ENCODE measurements at regions not wholly inside any gene's neighbourhood (a gene's known extent, or its start where the extent isn't known, plus 50 kb on each side); places are given as distances from the start of the nearest gene placed in this dataset.

DNA sequence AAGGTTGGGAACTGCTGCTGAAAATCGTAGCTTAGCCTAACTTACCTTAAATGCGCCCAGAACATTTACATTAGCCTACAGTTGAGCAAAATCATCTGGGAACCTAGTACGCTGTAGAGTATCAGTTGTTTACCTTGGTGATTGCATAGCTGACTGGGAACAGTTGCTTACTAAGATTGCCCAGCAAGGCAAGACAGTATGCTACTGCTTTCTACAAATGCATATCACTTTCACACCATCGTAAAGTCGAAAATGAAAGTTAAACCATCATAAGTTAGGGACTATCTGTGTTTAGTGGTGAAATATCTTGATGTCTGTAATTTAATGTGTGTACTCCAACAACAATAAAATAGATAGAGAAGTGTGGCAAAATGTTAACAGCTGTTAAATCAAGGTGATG lies 1670.6 kb upstream of the PCDH20 start:
- Mint-ChIP-seq H3K9me3 (ENCODE audit: unreplicated experiment) (peaks cover 25% of the 10 kb centered on the region), H3K27me3 (ENCODE audit: unreplicated experiment) (no peaks in the 10 kb centered on the region), H3K27ac (ENCODE audit: unreplicated experiment) (no peak overlapping the region), H3K4me3 (ENCODE audit: unreplicated experiment) (no peak overlapping the region), H3K36me3 (ENCODE audit: unreplicated experiment) (no peaks in the 10 kb centered on the region), H3K4me1 (ENCODE audit: unreplicated experiment) (no peaks in the 10 kb centered on the region)
- TF ChIP-seq, protein P1, sequence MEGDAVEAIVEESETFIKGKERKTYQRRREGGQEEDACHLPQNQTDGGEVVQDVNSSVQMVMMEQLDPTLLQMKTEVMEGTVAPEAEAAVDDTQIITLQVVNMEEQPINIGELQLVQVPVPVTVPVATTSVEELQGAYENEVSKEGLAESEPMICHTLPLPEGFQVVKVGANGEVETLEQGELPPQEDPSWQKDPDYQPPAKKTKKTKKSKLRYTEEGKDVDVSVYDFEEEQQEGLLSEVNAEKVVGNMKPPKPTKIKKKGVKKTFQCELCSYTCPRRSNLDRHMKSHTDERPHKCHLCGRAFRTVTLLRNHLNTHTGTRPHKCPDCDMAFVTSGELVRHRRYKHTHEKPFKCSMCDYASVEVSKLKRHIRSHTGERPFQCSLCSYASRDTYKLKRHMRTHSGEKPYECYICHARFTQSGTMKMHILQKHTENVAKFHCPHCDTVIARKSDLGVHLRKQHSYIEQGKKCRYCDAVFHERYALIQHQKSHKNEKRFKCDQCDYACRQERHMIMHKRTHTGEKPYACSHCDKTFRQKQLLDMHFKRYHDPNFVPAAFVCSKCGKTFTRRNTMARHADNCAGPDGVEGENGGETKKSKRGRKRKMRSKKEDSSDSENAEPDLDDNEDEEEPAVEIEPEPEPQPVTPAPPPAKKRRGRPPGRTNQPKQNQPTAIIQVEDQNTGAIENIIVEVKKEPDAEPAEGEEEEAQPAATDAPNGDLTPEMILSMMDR (IDR thresholded peaks at IDR 0.05) = no peak
- DNase-seq (ENCODE audit: extremely low spot score, unreplicated experiment) = no peak

DNA sequence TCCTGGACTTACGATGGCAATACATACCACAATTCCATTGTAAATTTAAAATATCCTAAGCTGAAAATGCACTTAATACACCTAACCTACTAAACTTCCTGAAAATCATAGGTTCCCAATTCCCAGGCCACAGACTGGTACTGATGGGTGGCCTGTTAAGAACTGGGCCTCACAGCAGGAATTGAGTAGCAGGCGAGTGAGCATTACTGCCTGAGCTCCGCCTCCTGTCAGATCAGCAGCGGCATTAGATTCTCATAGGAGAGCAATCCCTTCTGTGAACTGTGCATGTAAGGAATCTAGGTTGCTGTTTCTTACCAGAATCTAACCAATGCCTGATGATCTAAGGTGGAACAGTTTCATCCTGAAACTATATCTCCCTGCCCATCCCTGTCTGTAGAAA lies 1670.2 kb upstream of the PCDH20 start:
- Mint-ChIP-seq H3K27ac (ENCODE audit: unreplicated experiment) (no peak overlapping the region), H3K9me3 (ENCODE audit: unreplicated experiment) (peaks cover 29% of the 10 kb centered on the region), H3K27me3 (ENCODE audit: unreplicated experiment) (no peaks in the 10 kb centered on the region), H3K36me3 (ENCODE audit: unreplicated experiment) (no peaks in the 10 kb centered on the region), H3K4me3 (ENCODE audit: unreplicated experiment) (no peak overlapping the region), H3K4me1 (ENCODE audit: unreplicated experiment) (no peaks in the 10 kb centered on the region)
- TF ChIP-seq, protein P1 (IDR thresholded peaks at IDR 0.05) = no peak
- DNase-seq (ENCODE audit: extremely low spot score, unreplicated experiment) = no peak

DNA sequence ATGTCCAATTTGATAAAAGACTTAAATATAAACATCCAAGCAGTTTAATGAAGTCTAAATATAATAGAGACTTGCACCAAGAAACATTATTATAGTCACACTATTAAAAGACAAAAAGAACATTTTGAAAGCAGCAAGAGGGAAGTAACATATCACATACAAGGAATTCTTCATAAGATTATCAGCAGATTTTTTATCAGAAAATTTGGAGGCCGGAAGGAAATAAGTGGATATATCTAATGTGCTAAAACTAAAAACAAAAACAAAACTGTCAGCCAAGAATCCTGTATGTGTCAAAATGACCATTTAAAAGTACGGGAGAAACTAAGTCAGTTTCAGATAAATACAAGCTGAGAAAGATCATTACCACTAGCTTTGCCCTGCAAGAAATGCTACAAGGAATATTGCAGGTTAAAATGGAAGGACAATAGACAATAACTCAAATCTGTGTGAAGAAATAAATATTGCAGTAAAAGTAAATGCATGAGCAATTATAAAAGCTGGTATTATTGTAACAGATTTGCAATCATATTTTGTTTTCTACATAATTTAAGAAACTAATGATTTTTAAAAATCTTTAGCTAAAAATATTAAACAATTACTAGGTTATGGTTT lies 1665.9 kb upstream of the PCDH20 start:
- no peaks in the 10 kb centered on the region for H3K27me3 Mint-ChIP-seq (ENCODE audit: unreplicated experiment)
- no peak for DNase-seq (ENCODE audit: extremely low spot score, unreplicated experiment)
- H3K36me3 Mint-ChIP-seq (ENCODE audit: unreplicated experiment) = no peaks in the 10 kb centered on the region
- H3K4me3 Mint-ChIP-seq (ENCODE audit: unreplicated experiment) = no peak overlapping the region
- no peaks in the 10 kb centered on the region for H3K4me1 Mint-ChIP-seq (ENCODE audit: unreplicated experiment)
- no peak overlapping the region for H3K27ac Mint-ChIP-seq (ENCODE audit: unreplicated experiment)
- TF ChIP-seq, protein P1 (IDR thresholded peaks at IDR 0.05) = no peak
- peaks cover 45% of the 10 kb centered on the region for H3K9me3 Mint-ChIP-seq (ENCODE audit: unreplicated experiment)

DNA sequence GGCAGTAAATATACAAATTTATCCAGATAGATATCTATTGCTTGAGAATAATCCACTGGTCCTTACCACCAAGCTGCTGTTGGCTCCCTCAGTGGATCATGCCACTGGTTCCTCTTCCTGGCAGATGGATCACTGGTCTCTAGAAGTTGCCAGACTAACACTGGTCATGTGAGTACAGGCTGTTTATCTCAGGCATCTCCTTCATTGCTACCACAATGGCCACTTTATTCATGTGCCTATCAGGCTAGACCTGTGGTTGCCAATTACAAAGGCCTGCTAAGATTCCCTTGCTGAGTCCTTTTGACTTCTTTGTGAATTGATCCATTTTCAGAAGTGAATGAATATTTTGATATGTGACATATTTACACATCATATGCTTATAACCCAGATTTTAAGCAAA lies 1659.5 kb upstream of the PCDH20 start:
- no peak for DNase-seq (ENCODE audit: extremely low spot score, unreplicated experiment)
- TF ChIP-seq, protein P1 (IDR thresholded peaks at IDR 0.05) = no peak
- Mint-ChIP-seq H3K4me1 (ENCODE audit: unreplicated experiment) (no peaks in the 10 kb centered on the region), H3K36me3 (ENCODE audit: unreplicated experiment) (no peaks in the 10 kb centered on the region), H3K9me3 (ENCODE audit: unreplicated experiment) (peaks cover 13% of the 10 kb centered on the region), H3K27ac (ENCODE audit: unreplicated experiment) (no peak overlapping the region), H3K27me3 (ENCODE audit: unreplicated experiment) (no peaks in the 10 kb centered on the region), H3K4me3 (ENCODE audit: unreplicated experiment) (no peak overlapping the region)

DNA sequence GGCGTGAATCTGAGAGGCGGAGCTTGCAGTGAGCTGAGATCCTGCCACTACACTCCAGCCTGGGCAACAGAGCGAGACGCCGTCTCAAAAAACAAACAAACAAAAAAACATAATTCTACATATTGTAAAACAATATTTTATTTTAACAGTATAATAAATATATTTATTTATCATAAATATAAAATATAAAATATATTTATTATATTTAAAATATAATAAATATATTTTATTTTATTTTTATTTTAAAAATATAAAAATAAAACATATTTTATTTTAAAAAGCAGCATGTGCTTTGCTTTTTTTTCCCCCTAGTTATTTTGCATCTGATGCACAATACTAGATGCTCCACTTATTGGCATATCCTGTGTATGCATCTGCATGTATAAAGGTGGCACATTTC lies 1634.6 kb upstream of the PCDH20 start:
- no peaks in the 10 kb centered on the region for H3K36me3 Mint-ChIP-seq (ENCODE audit: unreplicated experiment)
- peaks cover 21% of the 10 kb centered on the region for H3K9me3 Mint-ChIP-seq (ENCODE audit: unreplicated experiment)
- no peak overlapping the region for H3K27ac Mint-ChIP-seq (ENCODE audit: unreplicated experiment)
- H3K27me3 Mint-ChIP-seq (ENCODE audit: unreplicated experiment) = no peaks in the 10 kb centered on the region
- DNase-seq (ENCODE audit: extremely low spot score, unreplicated experiment) = no peak
- TF ChIP-seq, protein P1 (IDR thresholded peaks at IDR 0.05) = no peak
- no peak overlapping the region for H3K4me3 Mint-ChIP-seq (ENCODE audit: unreplicated experiment)
- H3K4me1 Mint-ChIP-seq (ENCODE audit: unreplicated experiment) = peaks cover 4% of the 10 kb centered on the region
